ENCODE measurements at regions not wholly inside any gene's neighbourhood (a gene's known extent, or its start where the extent isn't known, plus 50 kb on each side); places are given as distances from the start of the nearest gene placed in this dataset.

- H4K20me1 ChIP-seq (ENCODE audit: insufficient read depth, low read length): no peaks in the 10 kb centered on the region
- H2AFZ ChIP-seq (ENCODE audit: low read length): no peak overlapping the region
- H3K9ac ChIP-seq (ENCODE audit: low read length): no peak overlapping the region
- no peaks in the 10 kb centered on the region for H3K36me3 ChIP-seq (ENCODE audit: insufficient read depth, low read length)
- no peak for TF ChIP-seq EZH2 (IDR thresholded peaks at IDR 0.05; ENCODE audit: borderline replicate concordance, low read length)
- TF ChIP-seq CTCF (IDR thresholded peaks at IDR 0.05; ENCODE audit: low read length): no peak
- no peak overlapping the region for H3K27ac ChIP-seq (ENCODE audit: low read depth, low read length, poor library complexity, severe bottlenecking)
- no peaks in the 10 kb centered on the region for H3K4me1 ChIP-seq (ENCODE audit: insufficient read depth, low read length, severe bottlenecking)
- H3K4me3 ChIP-seq (ENCODE audit: low read depth, low read length, poor library complexity, severe bottlenecking): no peak overlapping the region
- no peak overlapping the region for H3K4me2 ChIP-seq (ENCODE audit: low read length)
- H3K9me3 ChIP-seq (ENCODE audit: low read length): no peaks in the 10 kb centered on the region
- no peaks in the 10 kb centered on the region for H3K79me2 ChIP-seq (ENCODE audit: insufficient read depth, low read length)
- no peaks in the 10 kb centered on the region for H3K27me3 ChIP-seq (ENCODE audit: insufficient read depth, low read length)
- H3K9me2 ChIP-seq (ENCODE audit: low read depth, low read length): no peaks in the 10 kb centered on the region
- no peaks in the 10 kb centered on the region for H3F3A ChIP-seq (ENCODE audit: insufficient read depth, low read length)
Measured at GRCh38 chr16:9340526-9341256, 249.2 kb downstream of the HAPSTR1 start.

- Histone ChIP-seq H3K9me3 (ENCODE audit: low read length) (no peaks in the 10 kb centered on the region), H3K27ac (ENCODE audit: low read depth, low read length, poor library complexity, severe bottlenecking) (no peak overlapping the region), H3K27me3 (ENCODE audit: insufficient read depth, low read length) (no peaks in the 10 kb centered on the region), H3K4me2 (ENCODE audit: low read length) (no peak overlapping the region), H3K36me3 (ENCODE audit: insufficient read depth, low read length) (no peaks in the 10 kb centered on the region), H2AFZ (ENCODE audit: low read length) (no peak overlapping the region), H3K4me3 (ENCODE audit: low read depth, low read length, poor library complexity, severe bottlenecking) (no peak overlapping the region), H3K79me2 (ENCODE audit: insufficient read depth, low read length) (no peaks in the 10 kb centered on the region), H3K9me2 (ENCODE audit: low read depth, low read length) (no peaks in the 10 kb centered on the region), H4K20me1 (ENCODE audit: insufficient read depth, low read length) (no peaks in the 10 kb centered on the region), H3K9ac (ENCODE audit: low read length) (no peak overlapping the region), H3K4me1 (ENCODE audit: insufficient read depth, low read length, severe bottlenecking) (no peaks in the 10 kb centered on the region), H3F3A (ENCODE audit: insufficient read depth, low read length) (no peaks in the 10 kb centered on the region)
- TF ChIP-seq CTCF (IDR thresholded peaks at IDR 0.05; ENCODE audit: low read length): no peak
- TF ChIP-seq EZH2 (IDR thresholded peaks at IDR 0.05; ENCODE audit: borderline replicate concordance, low read length): no peak
Measured at GRCh38 chr16:9343276-9343675, 251.8 kb downstream of the HAPSTR1 start.

- H3K9me3 ChIP-seq (ENCODE audit: low read length): no peaks in the 10 kb centered on the region
- H2AFZ ChIP-seq (ENCODE audit: low read length): no peak overlapping the region
- H3K4me1 ChIP-seq (ENCODE audit: insufficient read depth, low read length, severe bottlenecking): no peaks in the 10 kb centered on the region
- H3K4me3 ChIP-seq (ENCODE audit: low read depth, low read length, poor library complexity, severe bottlenecking): no peak overlapping the region
- H3K4me2 ChIP-seq (ENCODE audit: low read length): no peak overlapping the region
- H3F3A ChIP-seq (ENCODE audit: insufficient read depth, low read length): no peaks in the 10 kb centered on the region
- H4K20me1 ChIP-seq (ENCODE audit: insufficient read depth, low read length): no peaks in the 10 kb centered on the region
- H3K27ac ChIP-seq (ENCODE audit: low read depth, low read length, poor library complexity, severe bottlenecking): no peak overlapping the region
- no peaks in the 10 kb centered on the region for H3K9me2 ChIP-seq (ENCODE audit: low read depth, low read length)
- no peaks in the 10 kb centered on the region for H3K79me2 ChIP-seq (ENCODE audit: insufficient read depth, low read length)
- H3K9ac ChIP-seq (ENCODE audit: low read length): no peak overlapping the region
- TF ChIP-seq CTCF (IDR thresholded peaks at IDR 0.05; ENCODE audit: low read length) (no peak), EZH2 (IDR thresholded peaks at IDR 0.05; ENCODE audit: borderline replicate concordance, low read length) (no peak)
- H3K27me3 ChIP-seq (ENCODE audit: insufficient read depth, low read length): no peaks in the 10 kb centered on the region
- H3K36me3 ChIP-seq (ENCODE audit: insufficient read depth, low read length): no peaks in the 10 kb centered on the region
Measured at GRCh38 chr16:9344508-9344907, 253.1 kb downstream of the HAPSTR1 start.

All from OCI-LY1 (cell line).